ENCODE measurements at regions not wholly inside any gene's neighbourhood (a gene's known extent, or its start where the extent isn't known, plus 50 kb on each side); places are given as distances from the start of the nearest gene placed in this dataset.

DNA sequence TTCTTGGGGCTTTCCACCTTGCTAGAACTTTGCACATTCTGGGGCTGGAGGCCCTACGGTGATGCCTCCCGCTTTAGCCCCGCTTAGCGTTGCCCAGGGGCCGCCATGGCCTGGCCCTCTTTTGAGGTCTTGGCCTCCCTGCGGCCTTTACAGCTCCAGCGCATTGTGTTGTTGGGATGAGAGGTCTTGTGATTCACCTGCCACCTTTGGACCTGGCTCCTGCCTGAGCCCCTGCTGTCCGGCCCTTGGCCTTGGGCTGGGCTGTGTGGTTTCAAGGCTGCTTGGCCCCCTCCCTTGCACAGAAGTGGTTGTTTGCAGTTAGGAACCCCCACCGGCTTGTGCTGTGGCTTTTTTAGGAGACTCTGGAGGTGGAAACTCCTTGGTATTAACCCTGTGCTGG lies 61.0 kb upstream of the CDH4 start:
- no peak overlapping the region for H3K4me3 ChIP-seq (ENCODE audit: low read length)
- TF ChIP-seq, protein P1, sequence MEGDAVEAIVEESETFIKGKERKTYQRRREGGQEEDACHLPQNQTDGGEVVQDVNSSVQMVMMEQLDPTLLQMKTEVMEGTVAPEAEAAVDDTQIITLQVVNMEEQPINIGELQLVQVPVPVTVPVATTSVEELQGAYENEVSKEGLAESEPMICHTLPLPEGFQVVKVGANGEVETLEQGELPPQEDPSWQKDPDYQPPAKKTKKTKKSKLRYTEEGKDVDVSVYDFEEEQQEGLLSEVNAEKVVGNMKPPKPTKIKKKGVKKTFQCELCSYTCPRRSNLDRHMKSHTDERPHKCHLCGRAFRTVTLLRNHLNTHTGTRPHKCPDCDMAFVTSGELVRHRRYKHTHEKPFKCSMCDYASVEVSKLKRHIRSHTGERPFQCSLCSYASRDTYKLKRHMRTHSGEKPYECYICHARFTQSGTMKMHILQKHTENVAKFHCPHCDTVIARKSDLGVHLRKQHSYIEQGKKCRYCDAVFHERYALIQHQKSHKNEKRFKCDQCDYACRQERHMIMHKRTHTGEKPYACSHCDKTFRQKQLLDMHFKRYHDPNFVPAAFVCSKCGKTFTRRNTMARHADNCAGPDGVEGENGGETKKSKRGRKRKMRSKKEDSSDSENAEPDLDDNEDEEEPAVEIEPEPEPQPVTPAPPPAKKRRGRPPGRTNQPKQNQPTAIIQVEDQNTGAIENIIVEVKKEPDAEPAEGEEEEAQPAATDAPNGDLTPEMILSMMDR (conservative IDR thresholded peaks at IDR 0.05; ENCODE audit: low read length): no peak
- DNase-seq (ENCODE audit: low read depth): no peak

DNA sequence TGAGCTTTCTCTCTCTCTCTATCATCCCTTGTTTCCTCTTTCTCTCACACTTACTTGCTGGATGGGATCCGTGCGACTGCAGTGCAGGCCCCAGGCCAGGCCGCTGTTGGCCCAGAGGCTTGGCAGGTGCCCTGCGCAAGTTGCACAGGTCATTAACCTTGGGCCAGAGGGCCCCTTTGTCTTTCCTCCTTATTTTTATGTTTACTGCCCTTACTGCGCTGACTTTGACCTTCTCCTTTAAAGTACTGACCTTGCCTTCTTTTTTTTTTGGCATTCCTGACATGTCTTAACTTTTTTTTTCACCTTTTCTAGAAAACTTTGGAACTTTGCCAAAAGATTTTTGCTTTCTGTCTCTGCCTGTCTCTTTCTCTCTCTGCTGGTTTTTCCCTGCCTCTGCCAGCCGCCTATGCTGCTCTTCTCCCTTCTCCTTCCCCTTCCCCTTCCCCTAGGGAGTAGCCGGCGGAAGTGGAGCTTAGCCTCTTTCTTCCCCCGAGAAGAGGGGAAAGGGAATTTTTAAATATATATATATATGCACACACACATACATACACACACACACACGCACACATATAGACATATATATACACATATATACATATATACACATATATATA lies 59.6 kb upstream of the CDH4 start:
- DNase-seq (ENCODE audit: low read depth): no peak
- TF ChIP-seq, protein P1 (conservative IDR thresholded peaks at IDR 0.05; ENCODE audit: low read length): no peak
- no peak overlapping the region for H3K4me3 ChIP-seq (ENCODE audit: low read length)

DNA sequence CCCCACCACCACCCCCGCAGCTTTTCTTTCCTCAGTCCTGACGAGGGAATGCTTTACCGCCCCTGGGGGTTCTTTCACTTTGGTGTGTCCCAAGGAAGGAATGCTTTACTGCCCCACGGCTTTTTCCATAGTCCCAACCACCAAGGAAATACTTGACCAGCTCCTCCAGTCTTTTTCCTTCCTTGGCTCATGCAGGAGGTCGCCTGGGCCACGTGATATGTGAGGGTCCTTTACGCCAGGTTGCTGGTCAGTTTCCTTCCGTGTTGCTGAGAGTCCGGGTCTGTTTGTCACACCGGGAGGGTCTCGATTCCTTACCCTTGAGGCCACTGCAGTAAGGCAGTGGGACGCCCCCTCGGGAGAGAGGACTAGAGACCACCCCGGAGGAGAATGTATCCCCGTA lies 58.9 kb upstream of the CDH4 start:
- TF ChIP-seq, protein P1 (conservative IDR thresholded peaks at IDR 0.05; ENCODE audit: low read length): no peak

More for the DNA sequence above, 58.9 kb upstream of the CDH4 start:
- no peak overlapping the region for H3K4me3 ChIP-seq (ENCODE audit: low read length)
- DNase-seq (ENCODE audit: low read depth): no peak

Measured in AG10803 (cell line).